ENCODE measurements at regions not wholly inside any gene's neighbourhood (a gene's known extent, or its start where the extent isn't known, plus 50 kb on each side); places are given as distances from the start of the nearest gene placed in this dataset.

GRCh38 chr3:10602769-10603768, 97.7 kb upstream of the ATP2B2 start:
- TF ChIP-seq CTCF (IDR thresholded peaks at IDR 0.05; ENCODE audit: extremely low read depth in 1 of 2, insufficient read depth in 1 of 2, low read depth in 1 of 2, low read length in 2 of 2), result no peak
- no peak for TF ChIP-seq POLR2A (IDR thresholded peaks at IDR 0.05; ENCODE audit: low read depth, low read length)
- no peak for TF ChIP-seq POLR2AphosphoS5 (IDR thresholded peaks at IDR 0.05; ENCODE audit: insufficient read depth, low read depth, low read length)
- no peak for TF ChIP-seq EZH2 (IDR thresholded peaks at IDR 0.05; ENCODE audit: borderline replicate concordance, low read depth, low read length, severe bottlenecking)
- TF ChIP-seq MYC (IDR thresholded peaks at IDR 0.05; ENCODE audit: low read depth, low read length), result no peak
- TF ChIP-seq MAX (IDR thresholded peaks at IDR 0.05; ENCODE audit: insufficient read depth, insufficient read length), result no peak
